Fibroblast of mammary gland (primary cell): ENCODE measurements at regions not wholly inside any gene's neighbourhood (a gene's known extent, or its start where the extent isn't known, plus 50 kb on each side); places are given as distances from the start of the nearest gene placed in this dataset.

Source experiments
- DNase-seq: peaks from one replicate; pipeline ENCODE4 v3.0.0-alpha.2; 2010; ENCODE audit warnings: low read depth
- H3K4me3 ChIP-seq: 2 replicates; pipeline ENCODE4 v1.5.1; 2011; ENCODE audit warnings: low read depth, mild to moderate bottlenecking, low read length, moderate library complexity; ENCODE audit not compliant: control insufficient read depth
- TF ChIP-seq, protein P1 (sequence below): conservative IDR thresholded peaks from 2 replicates; pipeline ENCODE4 v1.5.1; 2011; ENCODE audit warnings: low read depth, low read length, inconsistent platforms; ENCODE audit not compliant: control insufficient read depth, insufficient read depth

DNA sequence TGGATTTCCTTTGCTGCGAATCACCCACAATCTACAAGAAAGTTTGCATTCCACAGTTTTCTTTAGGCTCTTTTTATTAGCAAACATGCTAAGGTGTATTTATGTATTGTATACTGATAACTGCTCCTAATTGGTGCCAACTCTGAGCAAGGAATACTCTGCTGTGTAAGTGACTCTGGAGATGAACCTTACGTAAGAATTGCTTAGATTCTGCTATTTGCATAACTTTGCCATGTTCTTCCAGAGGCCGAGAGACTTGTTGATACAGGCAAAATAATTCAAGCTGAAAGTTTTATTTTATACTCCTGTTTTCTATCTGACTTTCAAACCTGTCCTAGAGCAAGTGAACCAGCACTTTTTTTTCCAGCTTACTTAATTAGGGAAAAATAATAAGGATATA is 461.3 kb downstream of the GJA1 start:
- H3K4me3 ChIP-seq, result no peak overlapping the region
- DNase-seq, result no peak
- TF ChIP-seq, protein P1, sequence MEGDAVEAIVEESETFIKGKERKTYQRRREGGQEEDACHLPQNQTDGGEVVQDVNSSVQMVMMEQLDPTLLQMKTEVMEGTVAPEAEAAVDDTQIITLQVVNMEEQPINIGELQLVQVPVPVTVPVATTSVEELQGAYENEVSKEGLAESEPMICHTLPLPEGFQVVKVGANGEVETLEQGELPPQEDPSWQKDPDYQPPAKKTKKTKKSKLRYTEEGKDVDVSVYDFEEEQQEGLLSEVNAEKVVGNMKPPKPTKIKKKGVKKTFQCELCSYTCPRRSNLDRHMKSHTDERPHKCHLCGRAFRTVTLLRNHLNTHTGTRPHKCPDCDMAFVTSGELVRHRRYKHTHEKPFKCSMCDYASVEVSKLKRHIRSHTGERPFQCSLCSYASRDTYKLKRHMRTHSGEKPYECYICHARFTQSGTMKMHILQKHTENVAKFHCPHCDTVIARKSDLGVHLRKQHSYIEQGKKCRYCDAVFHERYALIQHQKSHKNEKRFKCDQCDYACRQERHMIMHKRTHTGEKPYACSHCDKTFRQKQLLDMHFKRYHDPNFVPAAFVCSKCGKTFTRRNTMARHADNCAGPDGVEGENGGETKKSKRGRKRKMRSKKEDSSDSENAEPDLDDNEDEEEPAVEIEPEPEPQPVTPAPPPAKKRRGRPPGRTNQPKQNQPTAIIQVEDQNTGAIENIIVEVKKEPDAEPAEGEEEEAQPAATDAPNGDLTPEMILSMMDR, result no peak

DNA sequence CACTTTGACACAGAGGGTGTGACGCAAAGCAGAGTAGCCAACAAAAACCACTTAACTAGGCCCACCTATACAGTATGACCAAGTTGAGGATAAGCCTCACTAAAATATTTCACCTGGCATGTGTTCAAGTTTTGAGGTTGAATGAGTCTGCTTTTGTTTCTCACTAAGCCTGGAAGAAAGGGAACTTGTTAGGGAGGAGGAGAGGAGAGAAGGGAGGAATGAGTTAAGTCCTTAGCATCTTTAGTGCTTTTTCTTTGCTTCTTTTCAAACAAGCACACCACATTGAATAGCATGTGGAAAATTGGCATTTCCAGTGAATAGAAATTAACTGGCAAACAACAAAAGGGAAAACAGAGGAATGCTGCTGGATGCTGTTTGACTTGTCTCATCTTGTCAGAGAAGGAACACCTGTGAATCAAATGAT is 461.9 kb downstream of the GJA1 start:
- TF ChIP-seq, protein P1, result no peak
- H3K4me3 ChIP-seq, result no peak overlapping the region
- peak; percentile 31 for DNase-seq

DNA sequence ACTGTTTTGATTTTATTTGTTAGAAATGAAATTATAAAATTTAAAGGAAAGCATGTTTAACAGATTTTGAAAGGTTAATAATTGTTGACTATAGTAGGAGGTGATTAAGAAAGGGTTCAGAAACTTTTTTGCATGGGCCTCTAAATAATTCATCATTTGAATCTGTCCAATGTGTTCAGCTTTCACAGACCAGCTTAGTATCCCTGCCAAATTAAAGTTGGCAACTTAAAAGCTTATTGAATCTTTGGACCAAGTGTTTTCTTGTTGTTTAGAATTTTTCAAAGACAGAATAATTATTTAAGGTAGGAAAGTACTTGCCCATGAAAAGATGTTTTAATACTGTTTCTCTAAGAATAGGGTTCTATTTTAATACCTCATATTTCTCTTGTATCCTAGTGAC is 466.0 kb downstream of the GJA1 start:
- no peak for DNase-seq
- no peak overlapping the region for H3K4me3 ChIP-seq
- TF ChIP-seq, protein P1, result no peak

DNA sequence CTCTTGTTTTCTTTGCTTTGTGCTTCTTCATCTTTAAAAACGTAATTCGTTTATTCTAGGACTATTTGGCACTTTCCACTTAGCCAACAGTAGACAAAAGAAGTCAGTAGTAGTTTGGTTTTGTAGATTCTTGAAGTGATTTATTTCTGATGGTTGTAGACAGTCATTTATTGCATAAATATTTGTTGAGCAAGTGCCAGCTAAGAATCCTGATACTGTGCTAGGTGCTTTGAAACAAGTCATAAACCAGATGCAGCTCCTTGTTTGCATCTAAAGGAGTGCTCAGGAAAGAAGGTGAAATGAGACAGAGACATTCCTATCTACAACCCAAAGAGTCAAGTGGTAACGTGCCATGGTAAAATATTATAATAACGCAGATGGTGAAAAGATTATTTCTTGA is 469.1 kb downstream of the GJA1 start:
- DNase-seq, result no peak
- H3K4me3 ChIP-seq, result no peak overlapping the region
- TF ChIP-seq, protein P1, result no peak

DNA sequence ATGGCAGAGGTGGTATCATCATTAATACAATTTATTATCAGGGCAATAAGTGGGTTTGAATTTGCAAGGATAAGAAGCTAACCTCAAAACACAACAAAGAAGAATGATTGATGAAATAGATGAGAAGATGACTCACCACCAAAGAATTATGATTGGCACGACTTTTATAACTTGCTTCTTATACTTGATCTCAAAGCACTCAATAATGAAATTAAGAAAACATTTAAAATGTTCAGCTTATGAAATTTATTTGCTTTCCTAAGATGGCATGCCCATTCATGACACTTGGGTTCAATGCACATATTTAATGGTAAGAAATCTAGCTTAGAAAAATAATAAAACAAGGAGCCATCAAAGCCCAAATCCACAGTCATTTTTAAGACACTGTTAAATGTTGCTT is 477.5 kb downstream of the GJA1 start:
- peak; percentile 12 for DNase-seq
- TF ChIP-seq, protein P1, result no peak
- no peak overlapping the region for H3K4me3 ChIP-seq

DNA sequence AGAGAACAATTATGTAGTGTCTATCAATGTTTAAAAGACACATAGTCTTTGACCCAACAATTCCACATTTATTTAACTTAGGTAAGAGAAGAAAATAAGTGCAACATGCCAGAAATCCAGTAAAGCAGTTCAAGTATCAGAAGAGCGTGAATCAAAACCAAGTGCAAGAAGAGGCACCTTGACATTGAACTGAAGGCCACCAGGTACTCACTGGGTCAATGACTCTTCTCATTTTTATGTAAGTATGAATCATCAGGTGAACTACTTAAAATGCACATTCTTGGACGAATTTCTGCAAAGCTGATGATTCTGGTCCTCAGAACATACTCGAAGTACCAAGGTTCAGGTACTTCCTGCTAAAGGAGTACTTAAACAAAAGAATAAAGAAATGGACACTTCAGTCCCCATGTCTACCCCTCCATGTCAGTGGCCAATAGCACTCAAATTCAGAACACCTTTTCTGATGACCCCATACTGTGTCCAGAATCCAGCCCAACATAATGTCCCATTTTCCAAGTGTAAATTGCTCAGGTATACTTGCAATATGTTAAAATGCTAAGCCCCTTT is 481.9 kb downstream of the GJA1 start:
- TF ChIP-seq, protein P1, result no peak
- H3K4me3 ChIP-seq, result no peak overlapping the region
- no peak for DNase-seq
